Putamen (tissue), 1 donor: ENCODE measurements at regions not wholly inside any gene's neighbourhood (a gene's known extent, or its start where the extent isn't known, plus 50 kb on each side); places are given as distances from the start of the nearest gene placed in this dataset.

Experiments
- DNase-seq: peaks from one replicate; pipeline ENCODE4 v3.0.0-alpha.2; 2016; ENCODE audit warnings: low spot score

GRCh38 chr10:10852464-10852863 lies 165.2 kb upstream of the CELF2 start:
- no peak for DNase-seq

- no peak for DNase-seq
These were observed 163.7 kb upstream of the CELF2 start for GRCh38 chr10:10853954-10854353.

- no peak for DNase-seq
These were observed 162.9 kb upstream of the CELF2 start for GRCh38 chr10:10854725-10855124.

- DNase-seq: no peak
These were observed 162.5 kb upstream of the CELF2 start for GRCh38 chr10:10855151-10855581.

- no peak for DNase-seq
These were observed 157.2 kb upstream of the CELF2 start for GRCh38 chr10:10860455-10860976.

- no peak for DNase-seq
These were observed 152.4 kb upstream of the CELF2 start for GRCh38 chr10:10865303-10865702.

- no peak for DNase-seq
These were observed 151.8 kb upstream of the CELF2 start for GRCh38 chr10:10865913-10866312.

GRCh38 chr10:10869592-10869991 lies 148.1 kb upstream of the CELF2 start:
- DNase-seq: no peak

- DNase-seq: no peak
These were observed 147.0 kb upstream of the CELF2 start for GRCh38 chr10:10870523-10871241.

GRCh38 chr10:10871352-10871751 lies 146.3 kb upstream of the CELF2 start:
- DNase-seq: no peak

- no peak for DNase-seq
These were observed 145.5 kb upstream of the CELF2 start for GRCh38 chr10:10872035-10872673.

GRCh38 chr10:10872764-10873163 lies 144.9 kb upstream of the CELF2 start:
- DNase-seq: no peak

GRCh38 chr10:10873289-10873688 lies 144.4 kb upstream of the CELF2 start:
- DNase-seq: no peak

- DNase-seq: no peak
These were observed 143.8 kb upstream of the CELF2 start for GRCh38 chr10:10873915-10874314.

GRCh38 chr10:10878963-10879362 lies 138.7 kb upstream of the CELF2 start:
- no peak for DNase-seq

GRCh38 chr10:10881117-10881813 lies 136.4 kb upstream of the CELF2 start:
- no peak for DNase-seq

GRCh38 chr10:10883737-10884136 lies 133.9 kb upstream of the CELF2 start:
- no peak for DNase-seq

GRCh38 chr10:10886861-10887531 lies 130.7 kb upstream of the CELF2 start:
- DNase-seq: no peak

GRCh38 chr10:10891124-10892082 lies 126.3 kb upstream of the CELF2 start:
- DNase-seq: no peak

GRCh38 chr10:10892290-10892875 lies 125.3 kb upstream of the CELF2 start:
- DNase-seq: no peak

GRCh38 chr10:10897400-10897799 lies 120.3 kb upstream of the CELF2 start:
- DNase-seq: no peak
